ENCODE measurements at regions not wholly inside any gene's neighbourhood (a gene's known extent, or its start where the extent isn't known, plus 50 kb on each side); places are given as distances from the start of the nearest gene placed in this dataset.
"Not testable (repeated sequence)": the region's sequence is repeated elsewhere in the genome, so short reads cannot be mapped to it uniquely, and the experiment has no call there.

- no peak for DNase-seq
Observed at GRCh38 chr3:82741346-82741745, 979.9 kb upstream of the GBE1 start.

- no peak for DNase-seq
Observed at GRCh38 chr3:82739390-82739789, 977.9 kb upstream of the GBE1 start.

GRCh38 chr3:82736696-82737277 lies 975.3 kb upstream of the GBE1 start:
- no peak for DNase-seq

GRCh38 chr3:82715091-82715856 lies 953.8 kb upstream of the GBE1 start:
- no peak for DNase-seq

GRCh38 chr3:82707035-82707434 lies 945.6 kb upstream of the GBE1 start:
- DNase-seq: no peak

GRCh38 chr3:82685761-82686160 lies 924.3 kb upstream of the GBE1 start:
- no peak for DNase-seq

GRCh38 chr3:82676356-82677026 lies 915.0 kb upstream of the GBE1 start:
- no peak for DNase-seq

- DNase-seq: no peak
Observed at GRCh38 chr3:82672966-82673365, 911.5 kb upstream of the GBE1 start.

GRCh38 chr3:82671466-82671865 lies 910.0 kb upstream of the GBE1 start:
- no peak for DNase-seq

- no peak for DNase-seq
Observed at GRCh38 chr3:82654708-82655107, 893.3 kb upstream of the GBE1 start.

- no peak for DNase-seq
Observed at GRCh38 chr3:82643948-82644347, 882.5 kb upstream of the GBE1 start.

- no peak for DNase-seq
Observed at GRCh38 chr3:82641701-82642100, 880.3 kb upstream of the GBE1 start.

- no peak for DNase-seq
Observed at GRCh38 chr3:82640254-82640653, 878.8 kb upstream of the GBE1 start.

GRCh38 chr3:82637574-82637973 lies 876.1 kb upstream of the GBE1 start:
- DNase-seq: no peak

- no peak for DNase-seq
Observed at GRCh38 chr3:82636177-82636576, 874.7 kb upstream of the GBE1 start.

- DNase-seq: no peak
Observed at GRCh38 chr3:82633319-82633718, 871.9 kb upstream of the GBE1 start.

GRCh38 chr3:82629937-82630336 lies 868.5 kb upstream of the GBE1 start:
- DNase-seq: no peak

- no peak for DNase-seq
Observed at GRCh38 chr3:82628385-82629014, 867.1 kb upstream of the GBE1 start.

- no peak for DNase-seq
Observed at GRCh38 chr3:82627733-82628132, 866.3 kb upstream of the GBE1 start.

- not testable (repeated sequence) for DNase-seq
Observed at GRCh38 chr3:82620744-82621143, 859.3 kb upstream of the GBE1 start.

- no peak for DNase-seq
Observed at GRCh38 chr3:82618594-82618993, 857.1 kb upstream of the GBE1 start.

- no peak for DNase-seq
Observed at GRCh38 chr3:82610236-82610635, 848.8 kb upstream of the GBE1 start.

- DNase-seq: no peak
Observed at GRCh38 chr3:82607391-82607790, 845.9 kb upstream of the GBE1 start.

GRCh38 chr3:82596805-82597204 lies 835.4 kb upstream of the GBE1 start:
- no peak for DNase-seq

Measured in NCI-H187 (cell line).